Lung (tissue), 11 donors: ENCODE measurements at regions not wholly inside any gene's neighbourhood (a gene's known extent, or its start where the extent isn't known, plus 50 kb on each side); places are given as distances from the start of the nearest gene placed in this dataset.
A peak's percentile ranks its signal among the peaks of the same experiment; 100 is the strongest.

ENCODE experiments used
- ATAC-seq: fragments of 200-7000 bp; cut with Tn5 transposase; one replicate; pipeline ENCODE4 v1.9.1; 2020; ENCODE audit warnings: moderate number of reproducible peaks; ENCODE audit not compliant: insufficient read depth, low FRiP score
- DNase-seq, 3 donors: peaks; one replicate each; pipeline ENCODE4 v3.0.0-alpha.2; 2013 to 2017
- H3K27ac ChIP-seq, 2 donors: one replicate each; pipeline ENCODE4 v1.5.1; 2013; ENCODE audit warnings: mild to moderate bottlenecking in 2 of 2, moderate library complexity in 2 of 2, control low read depth in 1 of 2, inconsistent platforms in 1 of 2, low read depth in 1 of 2, low read length in 1 of 2
- H3K27me3 ChIP-seq, 3 donors: one replicate each; pipeline ENCODE4 v1.5.1; 2013; ENCODE audit warnings: low read length in 2 of 3; ENCODE audit not compliant: control insufficient read depth in 3 of 3, insufficient read depth in 3 of 3
- H3K36me3 ChIP-seq, 4 donors: one replicate each; pipeline ENCODE4 v1.5.1; 2013; ENCODE audit warnings: low read length in 4 of 4, mild to moderate bottlenecking in 1 of 4, moderate library complexity in 1 of 4; ENCODE audit not compliant: control insufficient read depth in 4 of 4, insufficient read depth in 4 of 4
- H3K4me1 ChIP-seq, 5 donors: one replicate each; pipeline ENCODE4 v1.5.1; 2013; ENCODE audit warnings: low read length in 5 of 5, mild to moderate bottlenecking in 2 of 5, moderate library complexity in 1 of 5; ENCODE audit not compliant: control insufficient read depth in 5 of 5, insufficient read depth in 5 of 5
- H3K4me3 ChIP-seq: one replicate; pipeline ENCODE4 v1.5.1; 2013; ENCODE audit warnings: mild to moderate bottlenecking, control low read depth, moderate library complexity
- H3K9ac ChIP-seq, 2 donors: one replicate each; pipeline ENCODE4 v1.5.1; 2013; ENCODE audit warnings: low read length in 2 of 2, control low read depth in 1 of 2; ENCODE audit not compliant: insufficient read depth in 1 of 2
- H3K9me3 ChIP-seq, 4 donors: one replicate each; pipeline ENCODE4 v1.5.1; 2013; ENCODE audit warnings: low read length in 3 of 4, mild to moderate bottlenecking in 1 of 4, moderate library complexity in 1 of 4; ENCODE audit not compliant: control insufficient read depth in 4 of 4, insufficient read depth in 3 of 4
- CTCF ChIP-seq: IDR thresholded peaks from 2 replicates; pipeline ENCODE4 v1.5.1; 2012; ENCODE audit warnings: mild to moderate bottlenecking; ENCODE audit errors: control extremely low read depth, extremely low read depth
- WGBS, 2 donors: extraction: QIAGEN DNeasy Blood & Tissue Kit; methylation state at CpG; one replicate each; pipeline ENCODE4 v1.1.7; 2013; 5-methylcytosine and 5-hydroxymethylcytosine counted together
- donor health status: control.
- donor health status: control.
- donor health status: Bipolar disorder and iron deficiency.
- donor health status: healthy.
- donor health status: DM: yes; HTN: yes; CAD: no.

- Histone ChIP-seq H3K27me3 (no peaks in the 10 kb centered on the region), H3K36me3 (no peaks in the 10 kb centered on the region), H3K27ac (peak overlapping the region in 1 of 2 donors; percentile 9), H3K9me3 (no peaks in the 10 kb centered on the region), H3K4me1 (peaks cover 0 to 4% (median 0%) of the 10 kb centered on the region in 5 donors), H3K9ac (no peak overlapping the region), H3K4me3 (no peak overlapping the region)
- no peak for TF ChIP-seq CTCF
- DNase-seq (no peak), ATAC-seq (no peak)
- WGBS, 2 donors = 90 to 97% methylated on average over 1 of the region's 1 CpG
Measured at GRCh38 chr11:86142170-86142569, 73.3 kb upstream of the PICALM start.

GRCh38 chr11:86141727-86142126 lies 72.8 kb upstream of the PICALM start:
- no peak for DNase-seq
- Histone ChIP-seq H3K4me1 (peaks cover 0 to 4% (median 0%) of the 10 kb centered on the region in 5 donors), H3K27me3 (no peaks in the 10 kb centered on the region), H3K4me3 (no peak overlapping the region), H3K27ac (peak overlapping the region in 1 of 2 donors; percentile 46), H3K9me3 (no peaks in the 10 kb centered on the region), H3K9ac (no peak overlapping the region), H3K36me3 (no peaks in the 10 kb centered on the region)
- TF ChIP-seq CTCF = no peak
- 37 to 72% methylated on average over 1 of the region's 1 CpG for WGBS, 2 donors
- ATAC-seq = no peak

- no peak for ATAC-seq
- Histone ChIP-seq H3K4me3 (no peak overlapping the region), H3K36me3 (no peaks in the 10 kb centered on the region), H3K27me3 (no peaks in the 10 kb centered on the region), H3K4me1 (peaks cover 0 to 4% (median 0%) of the 10 kb centered on the region in 5 donors), H3K27ac (peak overlapping the region in 1 of 2 donors; percentile 30), H3K9me3 (no peaks in the 10 kb centered on the region), H3K9ac (no peak overlapping the region)
- no peak for TF ChIP-seq CTCF
- 87 to 91% methylated on average over 10 of the region's 10 CpGs for WGBS, 2 donors
- no peak for DNase-seq
Measured at GRCh38 chr11:86140334-86140990, 71.6 kb upstream of the PICALM start.

- no peak for ATAC-seq
- Histone ChIP-seq H3K4me1 (peaks cover 0 to 4% (median 0%) of the 10 kb centered on the region in 5 donors), H3K4me3 (no peak overlapping the region), H3K27ac (no peak overlapping the region), H3K9ac (no peak overlapping the region), H3K27me3 (no peaks in the 10 kb centered on the region), H3K9me3 (no peaks in the 10 kb centered on the region), H3K36me3 (no peaks in the 10 kb centered on the region)
- 33 to 65% methylated on average over 4 of the region's 4 CpGs for WGBS, 2 donors
- TF ChIP-seq CTCF = no peak
- no peak for DNase-seq
Measured at GRCh38 chr11:86138958-86139357, 70.1 kb upstream of the PICALM start.
